ENCODE measurements at regions not wholly inside any gene's neighbourhood (a gene's known extent, or its start where the extent isn't known, plus 50 kb on each side); places are given as distances from the start of the nearest gene placed in this dataset.

- Histone ChIP-seq H3K9me3 (peaks cover 0 to 3% (median 0%) of the 10 kb centered on the region in 4 donors), H3K27ac (peak overlapping the region in 1 of 5 donors; percentile 63), H3K4me1 (peaks cover 8 to 23% (median 15%) of the 10 kb centered on the region in 4 donors), H3K36me3 (no peaks in the 10 kb centered on the region), H3K4me3 (no peak overlapping the region), H3K27me3 (no peaks in the 10 kb centered on the region)
- no peak for DNase-seq
- 84 to 87% (median 85%) methylated on average over 6 of the region's 6 CpGs for WGBS, 5 donors
- TF ChIP-seq POLR2A (IDR thresholded peaks at IDR 0.05) (no peak), CTCF (IDR thresholded peaks at IDR 0.05) (no peak), EP300 (IDR thresholded peaks at IDR 0.05) (no peak), POLR2AphosphoS5 (IDR thresholded peaks at IDR 0.05) (no peak)
- intact Hi-C loops (cut with DNase I; ENCODE audit: low total_unique reads): no loop called here
Measured at GRCh38 chr9:96117398-96118080, 184.4 kb downstream of the HSD17B3 start.

GRCh38 chr9:96116275-96117064 lies 185.5 kb downstream of the HSD17B3 start:
- Histone ChIP-seq H3K9me3 (peaks cover 0 to 3% (median 0%) of the 10 kb centered on the region in 4 donors), H3K4me3 (no peak overlapping the region), H3K36me3 (no peaks in the 10 kb centered on the region), H3K27me3 (no peaks in the 10 kb centered on the region), H3K4me1 (peaks cover 8 to 23% (median 15%) of the 10 kb centered on the region in 4 donors), H3K27ac (peak overlapping the region; percentile 41 to 66 (median 57))
- DNase-seq: peak; percentile 78 to 85
- intact Hi-C loops (cut with DNase I; ENCODE audit: low total_unique reads): no loop called here
- 40 to 63% (median 43%) methylated on average over 4 to 5 of the region's 5 CpGs for WGBS, 5 donors
- peak in 2 of 3 donors; percentile 32 to 39 for TF ChIP-seq POLR2AphosphoS5 (IDR thresholded peaks at IDR 0.05)
- no peak for TF ChIP-seq POLR2A (IDR thresholded peaks at IDR 0.05)

GRCh38 chr9:96115836-96116235 lies 186.1 kb downstream of the HSD17B3 start:
- TF ChIP-seq EP300 (IDR thresholded peaks at IDR 0.05) (no peak), POLR2AphosphoS5 (IDR thresholded peaks at IDR 0.05) (no peak), CTCF (IDR thresholded peaks at IDR 0.05) (no peak), POLR2A (IDR thresholded peaks at IDR 0.05) (no peak)
- Histone ChIP-seq H3K36me3 (no peaks in the 10 kb centered on the region), H3K27me3 (no peaks in the 10 kb centered on the region), H3K27ac (peak overlapping the region; percentile 41 to 66 (median 57)), H3K9me3 (peaks cover 0 to 3% (median 0%) of the 10 kb centered on the region in 4 donors), H3K4me3 (no peak overlapping the region), H3K4me1 (peaks cover 8 to 23% (median 15%) of the 10 kb centered on the region in 4 donors)
- DNase-seq: no peak
- WGBS, 5 donors: 64 to 79% (median 67%) methylated on average over 4 of the region's 4 CpGs
- intact Hi-C loops (cut with DNase I; ENCODE audit: low total_unique reads): no loop called here

GRCh38 chr9:96113032-96113431 lies 188.9 kb downstream of the HSD17B3 start:
- H3K27me3 ChIP-seq: no peaks in the 10 kb centered on the region
- 85 to 95% (median 92%) methylated on average over 3 of the region's 3 CpGs for WGBS, 5 donors
- no peak for TF ChIP-seq CTCF (IDR thresholded peaks at IDR 0.05)
- TF ChIP-seq EP300 (IDR thresholded peaks at IDR 0.05): no peak
- TF ChIP-seq POLR2AphosphoS5 (IDR thresholded peaks at IDR 0.05): no peak
- no peak for TF ChIP-seq POLR2A (IDR thresholded peaks at IDR 0.05)
- no peak overlapping the region for H3K4me3 ChIP-seq
- no peak overlapping the region for H3K27ac ChIP-seq
- no peaks in the 10 kb centered on the region for H3K9me3 ChIP-seq
- no peaks in the 10 kb centered on the region for H3K36me3 ChIP-seq
- intact Hi-C loops (cut with DNase I; ENCODE audit: low total_unique reads): no loop called here
- peaks cover 8 to 23% (median 19%) of the 10 kb centered on the region in 4 donors for H3K4me1 ChIP-seq
- no peak for DNase-seq

Measured in stomach (tissue), 8 donors.